GM23338 (cell line): ENCODE measurements at regions not wholly inside any gene's neighbourhood (a gene's known extent, or its start where the extent isn't known, plus 50 kb on each side); places are given as distances from the start of the nearest gene placed in this dataset.

Source experiments
- CREB1 ChIP-seq: fragments of 250-450 bp; sonication (Bioruptor Pico); IDR thresholded peaks from 2 replicates; pipeline ENCODE4 v1.5.0; 2020; ENCODE audit warnings: low read depth, mild to moderate bottlenecking, moderate library complexity
- EZH2 ChIP-seq: fragments of 200-600 bp; sonication (generic); IDR thresholded peaks from one replicate; pipeline ENCODE4 v1.8.0; 2017; ENCODE audit warnings: antibody characterized with exemption, mild to moderate bottlenecking, low read depth; ENCODE audit not compliant: unreplicated experiment
- EZH2phosphoT487 ChIP-seq: fragments of 200-600 bp; sonication (generic); IDR thresholded peaks from one replicate; pipeline ENCODE4 v1.8.1; 2018; ENCODE audit warnings: antibody characterized with exemption; ENCODE audit not compliant: unreplicated experiment
- POLR2AphosphoS5 ChIP-seq: IDR thresholded peaks from 2 replicates; pipeline ENCODE4 v1.6.1; 2016; ENCODE audit warnings: antibody characterized with exemption, low read depth
- STAT1 ChIP-seq: IDR thresholded peaks from one replicate; pipeline ENCODE4 v1.6.1; 2016; ENCODE audit warnings: antibody characterized with exemption; ENCODE audit not compliant: unreplicated experiment
- ZNF331 ChIP-seq: fragments of 250-450 bp; sonication (Bioruptor Pico); IDR thresholded peaks from 2 replicates; pipeline ENCODE4 v1.5.0; 2020; ENCODE audit warnings: low read depth, mild to moderate bottlenecking, moderate library complexity
- TF ChIP-seq, protein P1 (sequence below), 2 experiments: fragments of 200-600 bp in 1 of 2; sonication (generic) in 1 of 2; conservative IDR thresholded peaks; 2 replicates each; pipeline versions ENCODE4 v1.5.1 to v1.6.1; 2016 to 2017; ENCODE audit warnings: antibody characterized with exemption in 2 of 2, low read depth in 2 of 2, mild to moderate bottlenecking in 2 of 2, moderate library complexity in 1 of 2
- TF ChIP-seq, protein P2 (sequence below): IDR thresholded peaks from one replicate; pipeline ENCODE4 v1.6.1; 2018; ENCODE audit warnings: antibody characterized with exemption; ENCODE audit not compliant: unreplicated experiment
- TF ChIP-seq, protein P3 (sequence below): IDR thresholded peaks from 2 replicates; pipeline ENCODE4 v1.6.1; 2016; ENCODE audit warnings: antibody characterized with exemption

GRCh38 chr5:44160369-44160768 is 228.9 kb downstream of the FGF10 start:
- TF ChIP-seq, protein P1, sequence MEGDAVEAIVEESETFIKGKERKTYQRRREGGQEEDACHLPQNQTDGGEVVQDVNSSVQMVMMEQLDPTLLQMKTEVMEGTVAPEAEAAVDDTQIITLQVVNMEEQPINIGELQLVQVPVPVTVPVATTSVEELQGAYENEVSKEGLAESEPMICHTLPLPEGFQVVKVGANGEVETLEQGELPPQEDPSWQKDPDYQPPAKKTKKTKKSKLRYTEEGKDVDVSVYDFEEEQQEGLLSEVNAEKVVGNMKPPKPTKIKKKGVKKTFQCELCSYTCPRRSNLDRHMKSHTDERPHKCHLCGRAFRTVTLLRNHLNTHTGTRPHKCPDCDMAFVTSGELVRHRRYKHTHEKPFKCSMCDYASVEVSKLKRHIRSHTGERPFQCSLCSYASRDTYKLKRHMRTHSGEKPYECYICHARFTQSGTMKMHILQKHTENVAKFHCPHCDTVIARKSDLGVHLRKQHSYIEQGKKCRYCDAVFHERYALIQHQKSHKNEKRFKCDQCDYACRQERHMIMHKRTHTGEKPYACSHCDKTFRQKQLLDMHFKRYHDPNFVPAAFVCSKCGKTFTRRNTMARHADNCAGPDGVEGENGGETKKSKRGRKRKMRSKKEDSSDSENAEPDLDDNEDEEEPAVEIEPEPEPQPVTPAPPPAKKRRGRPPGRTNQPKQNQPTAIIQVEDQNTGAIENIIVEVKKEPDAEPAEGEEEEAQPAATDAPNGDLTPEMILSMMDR (conservative IDR thresholded peaks at IDR 0.05; ENCODE audit: low read depth in 2 of 2), result no peak
- TF ChIP-seq POLR2AphosphoS5 (no peak), EZH2phosphoT487 (no peak), EZH2 (no peak), CREB1 (CRISPR knock-in tag) (no peak), ZNF331 (CRISPR knock-in tag) (no peak), STAT1 (no peak)
- TF ChIP-seq, protein P2, sequence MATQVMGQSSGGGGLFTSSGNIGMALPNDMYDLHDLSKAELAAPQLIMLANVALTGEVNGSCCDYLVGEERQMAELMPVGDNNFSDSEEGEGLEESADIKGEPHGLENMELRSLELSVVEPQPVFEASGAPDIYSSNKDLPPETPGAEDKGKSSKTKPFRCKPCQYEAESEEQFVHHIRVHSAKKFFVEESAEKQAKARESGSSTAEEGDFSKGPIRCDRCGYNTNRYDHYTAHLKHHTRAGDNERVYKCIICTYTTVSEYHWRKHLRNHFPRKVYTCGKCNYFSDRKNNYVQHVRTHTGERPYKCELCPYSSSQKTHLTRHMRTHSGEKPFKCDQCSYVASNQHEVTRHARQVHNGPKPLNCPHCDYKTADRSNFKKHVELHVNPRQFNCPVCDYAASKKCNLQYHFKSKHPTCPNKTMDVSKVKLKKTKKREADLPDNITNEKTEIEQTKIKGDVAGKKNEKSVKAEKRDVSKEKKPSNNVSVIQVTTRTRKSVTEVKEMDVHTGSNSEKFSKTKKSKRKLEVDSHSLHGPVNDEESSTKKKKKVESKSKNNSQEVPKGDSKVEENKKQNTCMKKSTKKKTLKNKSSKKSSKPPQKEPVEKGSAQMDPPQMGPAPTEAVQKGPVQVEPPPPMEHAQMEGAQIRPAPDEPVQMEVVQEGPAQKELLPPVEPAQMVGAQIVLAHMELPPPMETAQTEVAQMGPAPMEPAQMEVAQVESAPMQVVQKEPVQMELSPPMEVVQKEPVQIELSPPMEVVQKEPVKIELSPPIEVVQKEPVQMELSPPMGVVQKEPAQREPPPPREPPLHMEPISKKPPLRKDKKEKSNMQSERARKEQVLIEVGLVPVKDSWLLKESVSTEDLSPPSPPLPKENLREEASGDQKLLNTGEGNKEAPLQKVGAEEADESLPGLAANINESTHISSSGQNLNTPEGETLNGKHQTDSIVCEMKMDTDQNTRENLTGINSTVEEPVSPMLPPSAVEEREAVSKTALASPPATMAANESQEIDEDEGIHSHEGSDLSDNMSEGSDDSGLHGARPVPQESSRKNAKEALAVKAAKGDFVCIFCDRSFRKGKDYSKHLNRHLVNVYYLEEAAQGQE, result no peak
- TF ChIP-seq, protein P3, sequence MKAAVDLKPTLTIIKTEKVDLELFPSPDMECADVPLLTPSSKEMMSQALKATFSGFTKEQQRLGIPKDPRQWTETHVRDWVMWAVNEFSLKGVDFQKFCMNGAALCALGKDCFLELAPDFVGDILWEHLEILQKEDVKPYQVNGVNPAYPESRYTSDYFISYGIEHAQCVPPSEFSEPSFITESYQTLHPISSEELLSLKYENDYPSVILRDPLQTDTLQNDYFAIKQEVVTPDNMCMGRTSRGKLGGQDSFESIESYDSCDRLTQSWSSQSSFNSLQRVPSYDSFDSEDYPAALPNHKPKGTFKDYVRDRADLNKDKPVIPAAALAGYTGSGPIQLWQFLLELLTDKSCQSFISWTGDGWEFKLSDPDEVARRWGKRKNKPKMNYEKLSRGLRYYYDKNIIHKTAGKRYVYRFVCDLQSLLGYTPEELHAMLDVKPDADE, result no peak
